IMR-90 (cell line): ENCODE measurements at regions not wholly inside any gene's neighbourhood (a gene's known extent, or its start where the extent isn't known, plus 50 kb on each side); places are given as distances from the start of the nearest gene placed in this dataset.

ENCODE experiments used
- ATAC-seq: fragments of 200-7000 bp; cut with Tn5 transposase; 2 replicates; pipeline ENCODE4 v1.9.1; 2020; ENCODE audit warnings: low read depth, mild to moderate bottlenecking, moderate library complexity
- BruUV-seq: library from RNA; stranded (reverse); fragments of 400-500 nt; replicated peaks from 2 replicates; lab custom pipeline; 2021; lab: Mats Ljungman, UMichigan
- CTCF ChIA-PET: fragments of 300-600 bp; formaldehyde crosslinking; extraction: SDS; loops from one replicate; lab custom pipeline; 2021; ENCODE audit warnings: antibody characterized with exemption; lab: Yijun Ruan, JAX
- POLR2A ChIA-PET: fragments of 300-600 bp; sonication (Branson Sonifier 250); formaldehyde crosslinking; loops from one replicate; lab custom pipeline; 2022; ENCODE audit warnings: antibody characterized with exemption; ENCODE audit not compliant: unreplicated experiment; lab: Charles Lee
- DNase-seq: peaks from one replicate; pipeline ENCODE4 v3.0.0; 2013
- H2AFZ ChIP-seq: replicated peaks from 2 replicates; pipeline ENCODE3; 2013; ENCODE audit warnings: low read length, mild to moderate bottlenecking; ENCODE audit not compliant: poor library complexity
- H2AK5ac ChIP-seq: 2 replicates; pipeline ENCODE4 v1.6.1; 2013; ENCODE audit warnings: low read depth, low read length, inconsistent platforms
- H2AK9ac ChIP-seq: replicated peaks from 2 replicates; pipeline ENCODE3; 2013; ENCODE audit warnings: mild to moderate bottlenecking, low read depth, low read length, moderate library complexity; ENCODE audit not compliant: poor library complexity
- H2BK120ac ChIP-seq: 2 replicates; pipeline ENCODE4 v1.6.1; 2013; ENCODE audit warnings: low read depth, low read length, inconsistent platforms
- H2BK15ac ChIP-seq: 3 replicates; pipeline ENCODE4 v1.6.1; 2013; ENCODE audit warnings: low read depth, low read length, inconsistent platforms
- H2BK20ac ChIP-seq: 2 replicates; pipeline ENCODE4 v1.6.1; 2013; ENCODE audit warnings: low read depth, mild to moderate bottlenecking, inconsistent platforms, low read length, moderate library complexity
- H2BK5ac ChIP-seq: 2 replicates; pipeline ENCODE4 v1.6.1; 2013; ENCODE audit warnings: mild to moderate bottlenecking, low read depth, low read length, inconsistent platforms; ENCODE audit not compliant: poor library complexity, severe bottlenecking
- H3K14ac ChIP-seq: replicated peaks from 2 replicates; pipeline ENCODE4 v1.6.1; 2013; ENCODE audit warnings: low read depth, low read length, inconsistent platforms
- H3K18ac ChIP-seq: 2 replicates; pipeline ENCODE4 v1.6.1; 2013; ENCODE audit warnings: low read depth, low read length, control low read depth
- H3K23ac ChIP-seq: 2 replicates; pipeline ENCODE4 v1.6.1; 2013; ENCODE audit warnings: low read depth, low read length, inconsistent platforms
- H3K27ac ChIP-seq: 2 replicates; pipeline ENCODE4 v1.5.1; 2013; ENCODE audit warnings: mild to moderate bottlenecking, control low read depth, low read length; ENCODE audit not compliant: insufficient read depth
- H3K27me3 ChIP-seq: 2 replicates; pipeline ENCODE4 v1.6.1; 2013; ENCODE audit warnings: low read length; ENCODE audit not compliant: control insufficient read depth, insufficient read depth
- H3K36me3 ChIP-seq: 2 replicates; pipeline ENCODE4 v1.6.1; 2013; ENCODE audit warnings: low read length, mixed read lengths; ENCODE audit not compliant: control insufficient read depth, insufficient read depth
- H3K4ac ChIP-seq: 2 replicates; pipeline ENCODE4 v1.6.1; 2013; ENCODE audit warnings: low read depth, low read length, inconsistent platforms
- H3K4me1 ChIP-seq: 2 replicates; pipeline ENCODE4 v1.6.1; 2013; ENCODE audit warnings: low read length, mixed read lengths; ENCODE audit not compliant: control insufficient read depth, insufficient read depth
- H3K4me2 ChIP-seq: 2 replicates; pipeline ENCODE4 v1.6.1; 2013; ENCODE audit warnings: low read depth, mild to moderate bottlenecking, control low read depth, low read length, moderate library complexity
- H3K4me3 ChIP-seq: 2 replicates; pipeline ENCODE4 v1.5.1; 2013; ENCODE audit warnings: low read depth, mild to moderate bottlenecking, control low read depth, low read length, moderate library complexity; ENCODE audit not compliant: insufficient read depth
- H3K56ac ChIP-seq: 2 replicates; pipeline ENCODE4 v1.6.1; 2013; ENCODE audit warnings: low read length, inconsistent platforms; ENCODE audit not compliant: insufficient read depth; ENCODE audit errors: extremely low read depth
- H3K79me1 ChIP-seq, 2 experiments: 2 replicates each; pipeline ENCODE4 v1.6.1; 2013; ENCODE audit warnings: low read length in 2 of 2, inconsistent platforms in 1 of 2, low read depth in 1 of 2
- H3K9ac ChIP-seq: 2 replicates; pipeline ENCODE4 v1.6.1; 2013; ENCODE audit warnings: low read depth, low read length, control low read depth
- H3K9me1 ChIP-seq: 2 replicates; pipeline ENCODE4 v1.6.1; 2013; ENCODE audit warnings: low read length, inconsistent platforms; ENCODE audit not compliant: insufficient read depth
- H3K9me3 ChIP-seq: 2 replicates; pipeline ENCODE4 v1.6.1; 2013; ENCODE audit warnings: low read length; ENCODE audit not compliant: control insufficient read depth, insufficient read depth
- H4K20me1 ChIP-seq: 2 replicates; pipeline ENCODE4 v1.6.1; 2013; ENCODE audit warnings: low read length, inconsistent platforms; ENCODE audit not compliant: insufficient read depth
- H4K5ac ChIP-seq: 2 replicates; pipeline ENCODE4 v1.6.1; 2013; ENCODE audit warnings: mild to moderate bottlenecking, low read depth, low read length, control low read depth
- H4K8ac ChIP-seq, 2 experiments: 2 replicates each; pipeline ENCODE4 v1.6.1; 2013; ENCODE audit warnings: low read depth in 2 of 2, low read length in 2 of 2, control low read depth in 1 of 2, inconsistent platforms in 1 of 2
- H4K91ac ChIP-seq: 2 replicates; pipeline ENCODE4 v1.6.1; 2013; ENCODE audit warnings: low read depth, low read length, inconsistent platforms; ENCODE audit not compliant: insufficient read depth
- BHLHE40 ChIP-seq: fragments of 150-350 bp; IDR thresholded peaks from 2 replicates; pipeline ENCODE4 v1.6.1; 2016; ENCODE audit warnings: mild to moderate bottlenecking, low read depth, low read length
- CEBPB ChIP-seq: IDR thresholded peaks from 2 replicates; pipeline ENCODE4 v1.6.1; 2012; ENCODE audit warnings: low read depth, low read length, improper control_type of control experiment
- CHD1 ChIP-seq: IDR thresholded peaks from 2 replicates; pipeline ENCODE4 v1.6.1; 2012; ENCODE audit warnings: low read depth, low read length, improper control_type of control experiment
- ELK1 ChIP-seq: fragments of 150-350 bp; IDR thresholded peaks from 2 replicates; pipeline ENCODE4 v1.6.1; 2016; ENCODE audit warnings: low read depth, mild to moderate bottlenecking, low read length, moderate library complexity, borderline replicate concordance
- FOS ChIP-seq: fragments of 150-350 bp; IDR thresholded peaks from 2 replicates; pipeline ENCODE4 v1.6.1; 2016; ENCODE audit warnings: low read depth, low read length
- MAFK ChIP-seq: IDR thresholded peaks from 2 replicates; pipeline ENCODE4 v1.6.1; 2012; ENCODE audit warnings: low read depth, low read length, improper control_type of control experiment
- MAZ ChIP-seq: IDR thresholded peaks from 2 replicates; pipeline ENCODE4 v1.6.1; 2012; ENCODE audit warnings: low read depth, mild to moderate bottlenecking, low read length, improper control_type of control experiment, moderate library complexity, borderline replicate concordance
- MXI1 ChIP-seq: IDR thresholded peaks from 2 replicates; pipeline ENCODE4 v1.6.1; 2012; ENCODE audit warnings: low read depth, mild to moderate bottlenecking, low read length, moderate library complexity, borderline replicate concordance
- NFE2L2 ChIP-seq: fragments of 150-350 bp; IDR thresholded peaks from 2 replicates; pipeline ENCODE4 v1.6.1; 2016; ENCODE audit warnings: low read depth, mild to moderate bottlenecking, low read length
- POLR2A ChIP-seq: IDR thresholded peaks from 2 replicates; pipeline ENCODE4 v1.6.1; 2012; ENCODE audit warnings: mild to moderate bottlenecking, low read depth, low read length
- RAD21 ChIP-seq: IDR thresholded peaks from 2 replicates; pipeline ENCODE4 v1.6.1; 2012; ENCODE audit warnings: low read length, improper control_type of control experiment
- RCOR1 ChIP-seq: IDR thresholded peaks from 2 replicates; pipeline ENCODE4 v1.6.1; 2012; ENCODE audit warnings: mild to moderate bottlenecking, low read length, improper control_type of control experiment; ENCODE audit not compliant: insufficient replicate concordance
- RFX5 ChIP-seq: IDR thresholded peaks from 2 replicates; pipeline ENCODE4 v1.8.0; 2012; ENCODE audit warnings: low read depth, mild to moderate bottlenecking, low read length, moderate library complexity
- SMC3 ChIP-seq: fragments of 150-350 bp; IDR thresholded peaks from 2 replicates; pipeline ENCODE4 v1.6.1; 2016; ENCODE audit warnings: low read depth, mild to moderate bottlenecking, antibody characterized with exemption, low read length, moderate library complexity
- WGBS, 2 experiments: methylation state at CpG; one replicate each; pipeline versions ENCODE4 v1.1.5 to v1.1.7; 2013; ENCODE audit warnings: missing lambda C conversion rate in 2 of 2; ENCODE audit not compliant: insufficient read length in 1 of 2; ENCODE audit errors: extremely low coverage in 2 of 2; 5-methylcytosine and 5-hydroxymethylcytosine counted together
- dilution Hi-C: fragments of 300-500 bp; cut with HindIII; formaldehyde crosslinking; loops from one replicate; pipeline ENCODE4 v1.14.3; 2018; ENCODE audit warnings: low sequenced_read_pairs; ENCODE audit not compliant: unreplicated experiment
- in situ Hi-C: fragments of 300-500 bp; cut with MboI; formaldehyde crosslinking; loops from 3 replicates; pipeline ENCODE4 v1.14.3; 2019; ENCODE audit warnings: low sequenced_read_pairs, inconsistent platforms, mixed read lengths
- intact Hi-C: fragments of 100-400 bp; cut with micrococcal nuclease; formaldehyde crosslinking; loops from 2 replicates; pipeline ENCODE4 v1.10.0; 2022
- TF ChIP-seq, protein P1 (sequence below): fragments of 150-350 bp; IDR thresholded peaks from 2 replicates; pipeline ENCODE4 v1.6.1; 2017; ENCODE audit warnings: mild to moderate bottlenecking, antibody characterized with exemption, low read length, low read depth
- TF ChIP-seq, protein P2 (sequence below): conservative IDR thresholded peaks from 2 replicates; pipeline ENCODE4 v1.5.1; 2012; ENCODE audit warnings: mild to moderate bottlenecking, low read depth, low read length, improper control_type of control experiment

DNA sequence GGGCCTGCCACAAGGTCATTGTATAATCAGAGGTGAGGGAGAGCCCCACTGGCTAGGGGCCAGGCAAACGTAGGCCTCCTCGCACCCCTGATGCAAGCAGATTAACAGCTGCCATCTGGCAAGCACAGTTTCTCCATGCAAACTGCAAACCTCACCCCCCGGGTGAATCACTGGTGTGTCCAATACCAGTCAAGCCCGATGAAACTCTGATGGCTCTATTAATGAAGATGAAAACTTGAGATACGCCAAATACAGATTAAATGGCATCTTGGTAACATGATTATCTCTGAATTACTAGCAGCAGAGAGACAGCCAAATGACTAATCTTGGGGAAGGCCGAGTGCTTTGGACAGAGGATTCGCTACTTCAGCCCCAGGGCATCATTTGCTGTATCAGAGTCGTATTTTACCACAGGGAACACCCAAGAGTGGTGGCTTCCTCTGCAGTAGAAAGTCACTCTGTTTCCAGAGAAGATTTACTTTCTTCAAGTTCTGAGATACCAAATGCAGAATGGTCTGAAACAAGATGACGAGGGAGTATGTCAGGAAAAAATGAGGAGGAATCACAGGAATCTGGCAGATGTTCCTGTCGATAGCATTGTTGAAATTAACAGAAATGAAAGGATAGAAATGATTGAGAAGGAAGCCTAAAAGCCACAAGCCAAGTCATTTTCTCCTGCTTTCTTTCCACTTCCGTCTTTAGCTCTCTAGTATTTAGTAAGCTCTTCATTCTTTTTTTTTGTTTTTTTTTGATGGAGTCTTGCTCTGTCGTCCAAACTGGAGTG is 96.2 kb upstream of the NR2F2 start:
- H3K9me1 ChIP-seq = peaks cover 3% of the 10 kb centered on the region
- no peak overlapping the region for H2BK120ac ChIP-seq
- POLR2A ChIA-PET = no interaction called here
- no peak overlapping the region for H2AFZ ChIP-seq
- 78% methylated on average over 6 of the region's 12 CpGs; no CpG with 5 or more reads in 1 of the 2 experiments for WGBS, 2 experiments
- CTCF ChIA-PET = no interaction called here
- peak; percentile 51 for DNase-seq
- no peak overlapping the region for H2AK9ac ChIP-seq
- no peak overlapping the region for H3K23ac ChIP-seq
- peak; percentile 17; the same call in 1 of the 2 replicates for ATAC-seq
- H3K36me3 ChIP-seq = no peaks in the 10 kb centered on the region
- H3K4me2 ChIP-seq = no peak overlapping the region
- no peak overlapping the region for H3K14ac ChIP-seq
- H3K4me1 ChIP-seq = no peaks in the 10 kb centered on the region
- no peak overlapping the region for H4K8ac ChIP-seq
- H3K9me3 ChIP-seq = no peaks in the 10 kb centered on the region
- H3K4ac ChIP-seq = no peak overlapping the region
- in situ Hi-C loops (no loop called here), intact Hi-C loops (no loop called here), dilution Hi-C loops (no loop called here)
- no peak overlapping the region for H4K91ac ChIP-seq
- no peaks in the 10 kb centered on the region for H3K79me1 ChIP-seq
- H4K20me1 ChIP-seq = no peaks in the 10 kb centered on the region
- H2BK20ac ChIP-seq = no peak overlapping the region
- H3K27ac ChIP-seq = no peak overlapping the region
- TF ChIP-seq RFX5 = no peak
- TF ChIP-seq BHLHE40 = no peak
- TF ChIP-seq ELK1 = no peak
- no peak for TF ChIP-seq RCOR1
- no peak for TF ChIP-seq CEBPB
- TF ChIP-seq, protein P1, sequence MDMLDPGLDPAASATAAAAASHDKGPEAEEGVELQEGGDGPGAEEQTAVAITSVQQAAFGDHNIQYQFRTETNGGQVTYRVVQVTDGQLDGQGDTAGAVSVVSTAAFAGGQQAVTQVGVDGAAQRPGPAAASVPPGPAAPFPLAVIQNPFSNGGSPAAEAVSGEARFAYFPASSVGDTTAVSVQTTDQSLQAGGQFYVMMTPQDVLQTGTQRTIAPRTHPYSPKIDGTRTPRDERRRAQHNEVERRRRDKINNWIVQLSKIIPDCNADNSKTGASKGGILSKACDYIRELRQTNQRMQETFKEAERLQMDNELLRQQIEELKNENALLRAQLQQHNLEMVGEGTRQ = no peak
- no peak for TF ChIP-seq POLR2A
- no peak for TF ChIP-seq NFE2L2
- no peak for TF ChIP-seq CHD1
- no peak for TF ChIP-seq MAFK
- TF ChIP-seq MAZ = no peak
- no peak for TF ChIP-seq RAD21
- TF ChIP-seq SMC3 = no peak
- TF ChIP-seq, protein P2, sequence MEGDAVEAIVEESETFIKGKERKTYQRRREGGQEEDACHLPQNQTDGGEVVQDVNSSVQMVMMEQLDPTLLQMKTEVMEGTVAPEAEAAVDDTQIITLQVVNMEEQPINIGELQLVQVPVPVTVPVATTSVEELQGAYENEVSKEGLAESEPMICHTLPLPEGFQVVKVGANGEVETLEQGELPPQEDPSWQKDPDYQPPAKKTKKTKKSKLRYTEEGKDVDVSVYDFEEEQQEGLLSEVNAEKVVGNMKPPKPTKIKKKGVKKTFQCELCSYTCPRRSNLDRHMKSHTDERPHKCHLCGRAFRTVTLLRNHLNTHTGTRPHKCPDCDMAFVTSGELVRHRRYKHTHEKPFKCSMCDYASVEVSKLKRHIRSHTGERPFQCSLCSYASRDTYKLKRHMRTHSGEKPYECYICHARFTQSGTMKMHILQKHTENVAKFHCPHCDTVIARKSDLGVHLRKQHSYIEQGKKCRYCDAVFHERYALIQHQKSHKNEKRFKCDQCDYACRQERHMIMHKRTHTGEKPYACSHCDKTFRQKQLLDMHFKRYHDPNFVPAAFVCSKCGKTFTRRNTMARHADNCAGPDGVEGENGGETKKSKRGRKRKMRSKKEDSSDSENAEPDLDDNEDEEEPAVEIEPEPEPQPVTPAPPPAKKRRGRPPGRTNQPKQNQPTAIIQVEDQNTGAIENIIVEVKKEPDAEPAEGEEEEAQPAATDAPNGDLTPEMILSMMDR = no peak
- no peak for TF ChIP-seq MXI1
- TF ChIP-seq FOS = no peak
- no TSS peak for BruUV-seq
- H4K5ac ChIP-seq = no peak overlapping the region
- no peak overlapping the region for H3K9ac ChIP-seq
- H3K27me3 ChIP-seq = no peaks in the 10 kb centered on the region
- H3K4me3 ChIP-seq = no peak overlapping the region
- no peak overlapping the region for H2BK15ac ChIP-seq
- no peak overlapping the region for H3K18ac ChIP-seq
- H2AK5ac ChIP-seq = no peak overlapping the region
- no peak overlapping the region for H2BK5ac ChIP-seq
- no peak overlapping the region for H3K56ac ChIP-seq
